NCI-H2081 treated with DMSO at 0.1 percent for 48 hours (cell line): ENCODE measurements at regions not wholly inside any gene's neighbourhood (a gene's known extent, or its start where the extent isn't known, plus 50 kb on each side); places are given as distances from the start of the nearest gene placed in this dataset.
"Not testable (repeated sequence)": the region's sequence is repeated elsewhere in the genome, so short reads cannot be mapped to it uniquely, and the experiment has no call there.

Experiments
- DNase-seq: peaks from one replicate; lab custom pipeline; 2025; lab: John Stamatoyannopoulos, UW

DNA sequence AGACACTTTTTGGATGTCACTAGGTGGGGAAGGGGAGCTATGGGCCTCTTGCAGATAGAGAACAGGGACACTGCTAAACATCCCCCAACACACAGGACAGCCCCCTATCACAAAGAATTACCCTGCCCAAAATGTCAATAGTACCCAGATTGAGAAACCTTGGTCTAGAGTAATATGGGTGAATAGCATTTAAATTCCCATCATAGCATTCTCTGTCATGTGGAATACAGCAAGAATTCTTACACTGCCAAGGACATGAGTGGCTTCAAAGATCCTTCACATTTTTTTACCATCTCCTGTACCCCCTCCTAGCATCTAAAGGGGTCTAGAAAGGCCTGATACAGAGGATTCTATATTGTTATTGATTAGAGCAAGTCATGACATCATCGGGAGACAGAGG lies 83.1 kb upstream of the SSTR4 start:
- DNase-seq = no peak

DNA sequence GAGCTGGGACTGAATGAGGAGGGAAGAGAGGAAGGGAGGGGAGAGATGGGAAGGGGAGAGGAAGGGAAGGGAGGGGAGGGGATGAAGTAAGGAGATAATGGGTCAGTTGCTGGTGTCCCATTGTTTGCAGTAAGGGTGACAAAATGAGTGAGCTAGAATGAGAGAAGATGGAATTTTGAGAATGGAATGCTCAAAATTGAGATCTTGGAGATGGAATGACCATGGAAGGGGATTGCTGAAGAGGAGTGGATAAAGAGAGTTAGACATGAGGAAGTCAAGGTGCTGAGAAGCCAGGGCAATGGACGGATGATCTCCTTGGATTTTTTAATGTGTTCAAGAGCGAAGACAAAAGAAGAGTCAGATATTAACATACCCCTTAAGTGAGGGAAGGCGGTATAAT lies 80.5 kb upstream of the SSTR4 start:
- no peak for DNase-seq

DNA sequence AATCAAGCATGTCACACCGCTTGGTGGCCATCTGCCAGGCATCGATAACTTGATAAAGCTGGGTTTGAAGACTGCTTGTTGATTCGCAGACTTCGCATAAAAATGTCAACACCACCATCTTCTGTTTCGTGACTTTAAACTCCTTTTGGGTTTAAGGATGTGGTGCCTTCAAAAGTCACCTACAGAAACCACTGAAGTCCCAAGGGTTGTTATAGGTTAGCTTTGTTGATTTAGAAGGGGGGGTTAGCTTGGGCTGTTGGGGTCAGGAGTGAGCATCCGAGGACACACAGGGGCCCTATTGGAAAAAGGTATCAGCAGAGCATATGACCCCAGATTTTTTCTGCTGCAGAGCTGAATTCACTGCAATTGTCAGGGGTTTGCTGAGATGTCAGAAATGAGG lies 76.7 kb upstream of the SSTR4 start:
- no peak for DNase-seq

DNA sequence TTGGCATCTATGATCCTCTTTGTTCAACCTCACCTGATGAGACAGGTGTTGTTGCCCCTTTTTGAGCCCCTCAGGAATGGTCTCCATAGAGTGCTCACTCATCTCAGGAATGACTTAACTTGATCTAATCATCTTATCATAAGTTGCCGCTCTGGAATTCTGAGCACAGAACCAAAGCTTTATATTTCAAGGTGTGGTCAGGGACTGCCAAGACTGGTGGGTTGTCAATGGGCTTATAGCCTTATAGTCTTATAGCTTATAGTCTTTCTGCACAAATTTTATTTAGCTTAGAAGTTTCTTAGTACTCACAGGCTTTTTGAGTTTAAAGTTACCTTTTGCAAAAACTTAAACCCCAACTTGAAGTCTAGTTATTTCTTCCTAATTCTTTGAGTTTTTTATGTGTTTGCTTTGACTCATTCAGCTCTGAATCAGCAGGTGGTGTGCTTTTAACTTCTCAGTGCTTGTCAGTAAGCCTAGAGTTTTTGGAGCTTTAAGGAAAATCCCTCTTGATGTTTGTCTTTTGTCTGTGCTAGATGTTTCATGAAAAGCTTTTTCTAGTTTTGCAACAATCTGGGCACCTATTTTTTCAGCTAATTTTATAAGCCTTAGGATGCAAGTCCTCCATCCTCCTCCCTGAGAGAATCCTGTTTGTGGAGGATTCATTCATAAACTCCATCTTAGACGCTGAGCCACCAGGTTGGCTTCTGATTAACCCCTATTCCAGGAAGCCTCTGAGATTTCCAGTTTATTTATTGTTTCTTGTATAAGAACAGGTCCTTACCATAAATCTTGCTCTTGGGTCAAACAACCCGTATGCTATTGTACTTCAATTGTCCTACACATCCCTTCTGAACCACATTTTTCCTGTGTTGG lies 72.3 kb upstream of the SSTR4 start:
- DNase-seq = no peak

DNA sequence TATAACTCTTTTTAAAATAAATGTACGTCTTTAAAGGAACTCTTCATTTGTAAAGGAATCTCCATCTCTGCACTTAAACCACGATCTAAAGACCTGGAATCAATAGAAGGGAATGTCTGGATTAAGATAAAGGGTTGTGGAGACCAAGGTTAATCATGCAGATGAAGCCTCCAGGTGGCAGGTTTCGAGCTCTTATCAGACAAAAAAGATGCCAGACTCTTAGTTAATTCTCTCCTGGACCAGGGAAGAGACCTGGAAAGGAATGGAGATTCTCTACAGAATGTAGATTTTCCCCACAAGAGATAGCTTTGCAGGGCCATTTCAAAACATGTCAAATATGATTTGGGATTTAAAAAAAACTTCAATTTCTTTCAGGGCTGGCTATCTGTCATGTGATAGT lies 71.5 kb upstream of the SSTR4 start:
- no peak for DNase-seq

DNA sequence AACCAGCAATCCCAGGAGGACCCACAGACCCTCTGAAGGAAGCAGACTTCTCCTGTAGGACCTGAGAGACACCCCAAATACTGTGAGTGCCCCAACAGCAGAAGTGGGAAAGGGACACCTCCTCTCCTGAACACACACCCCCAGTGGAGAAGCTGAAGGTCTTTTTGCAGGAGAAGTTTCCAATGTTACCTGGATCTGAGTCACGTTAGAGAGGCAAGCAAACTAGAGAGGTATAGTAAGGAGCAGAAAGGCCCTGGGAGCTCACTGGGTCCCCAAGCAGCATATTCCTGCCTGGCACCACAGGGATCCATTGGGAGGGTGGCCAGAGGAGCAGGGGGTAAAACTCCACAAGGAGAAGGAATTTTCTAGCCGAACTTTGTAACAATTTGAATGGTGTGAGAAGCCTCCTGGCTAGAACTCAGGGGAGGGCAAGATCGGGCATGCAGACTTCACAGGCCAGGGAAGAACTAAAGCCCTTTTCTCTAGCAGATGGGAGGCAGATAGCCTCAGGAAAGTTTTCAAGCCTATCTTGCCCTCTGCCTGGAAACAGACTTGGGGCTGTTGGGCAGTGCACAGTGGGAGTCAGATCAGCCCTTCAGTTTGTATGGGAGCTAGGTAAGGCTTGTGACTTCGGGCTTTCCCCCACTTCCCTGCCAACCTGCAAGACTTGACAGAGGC lies 68.2 kb upstream of the SSTR4 start:
- DNase-seq = no peak

DNA sequence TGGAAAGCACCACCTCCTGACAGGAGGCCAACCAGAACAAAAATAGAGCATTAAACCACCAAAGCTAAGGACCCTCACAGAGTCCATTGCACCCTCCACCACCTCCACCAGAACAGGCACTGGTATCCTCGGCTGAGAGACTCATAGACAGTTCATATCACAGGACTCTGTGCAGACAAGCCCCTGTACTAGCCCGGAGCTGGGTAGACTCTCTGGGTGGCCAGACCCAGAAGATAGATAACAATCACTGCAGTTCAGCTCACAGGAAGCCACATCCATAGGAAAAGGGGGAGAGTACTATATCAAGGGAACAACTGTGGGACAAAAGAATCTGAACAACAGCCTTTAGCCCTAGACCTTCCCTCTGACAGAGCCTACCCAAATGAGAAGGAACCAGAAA lies 67.4 kb upstream of the SSTR4 start:
- DNase-seq = not testable (repeated sequence)

DNA sequence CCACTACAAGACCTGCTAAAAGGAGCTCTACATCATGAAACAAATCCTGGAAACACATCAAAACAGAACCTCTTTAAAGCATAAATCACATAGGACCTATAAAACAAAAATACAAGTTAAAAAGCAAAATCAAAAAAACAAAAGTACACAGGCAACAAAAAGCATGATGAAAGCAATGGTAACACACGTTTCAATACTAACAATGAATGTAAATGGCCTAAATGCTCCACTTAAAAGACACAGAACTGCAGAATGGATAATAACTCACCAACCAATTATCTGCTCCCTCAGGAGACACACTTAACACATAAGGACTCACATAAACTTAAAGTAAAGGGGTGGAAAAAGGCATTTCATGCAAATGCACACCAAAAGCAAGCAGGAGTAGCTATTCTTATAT lies 66.1 kb upstream of the SSTR4 start:
- DNase-seq = not testable (repeated sequence)

DNA sequence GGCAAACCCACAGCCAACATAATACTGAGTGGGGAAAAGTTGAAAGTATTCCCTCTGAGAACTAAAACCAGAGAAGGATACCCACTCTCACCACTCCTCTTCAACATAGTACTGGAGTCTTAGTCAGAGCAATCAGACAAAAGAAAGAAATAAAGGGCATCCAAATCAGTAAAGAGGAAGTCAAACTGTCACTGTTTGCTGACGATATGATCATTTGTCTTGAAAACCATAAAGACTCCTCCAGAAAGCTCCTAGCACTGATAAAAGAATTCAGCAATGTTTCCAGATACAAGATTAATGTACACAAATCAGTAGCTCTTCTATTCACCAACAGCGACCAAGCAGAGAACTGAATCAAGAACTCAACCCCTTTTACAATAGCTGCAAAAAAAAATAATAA lies 64.0 kb upstream of the SSTR4 start:
- DNase-seq = not testable (repeated sequence)

DNA sequence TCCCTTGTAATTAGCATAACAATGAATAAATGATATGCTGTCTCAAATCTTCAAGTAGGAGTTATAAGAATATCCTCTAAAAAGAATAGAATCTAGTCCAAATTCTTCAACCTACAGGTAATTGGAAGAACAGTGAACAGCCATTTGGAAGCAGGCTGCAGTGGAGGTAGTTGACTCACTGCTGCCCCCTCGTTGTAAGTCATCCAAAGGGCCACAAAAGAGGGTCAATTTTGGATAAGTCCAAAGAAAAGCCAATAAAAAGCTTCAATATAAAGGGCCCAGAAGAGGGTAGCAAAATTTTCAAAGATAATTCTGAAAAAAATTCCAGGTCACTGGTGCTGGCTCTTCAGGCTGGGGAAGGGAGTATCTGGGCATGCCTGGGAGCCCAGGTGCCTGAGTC lies 60.8 kb upstream of the SSTR4 start:
- DNase-seq = no peak

DNA sequence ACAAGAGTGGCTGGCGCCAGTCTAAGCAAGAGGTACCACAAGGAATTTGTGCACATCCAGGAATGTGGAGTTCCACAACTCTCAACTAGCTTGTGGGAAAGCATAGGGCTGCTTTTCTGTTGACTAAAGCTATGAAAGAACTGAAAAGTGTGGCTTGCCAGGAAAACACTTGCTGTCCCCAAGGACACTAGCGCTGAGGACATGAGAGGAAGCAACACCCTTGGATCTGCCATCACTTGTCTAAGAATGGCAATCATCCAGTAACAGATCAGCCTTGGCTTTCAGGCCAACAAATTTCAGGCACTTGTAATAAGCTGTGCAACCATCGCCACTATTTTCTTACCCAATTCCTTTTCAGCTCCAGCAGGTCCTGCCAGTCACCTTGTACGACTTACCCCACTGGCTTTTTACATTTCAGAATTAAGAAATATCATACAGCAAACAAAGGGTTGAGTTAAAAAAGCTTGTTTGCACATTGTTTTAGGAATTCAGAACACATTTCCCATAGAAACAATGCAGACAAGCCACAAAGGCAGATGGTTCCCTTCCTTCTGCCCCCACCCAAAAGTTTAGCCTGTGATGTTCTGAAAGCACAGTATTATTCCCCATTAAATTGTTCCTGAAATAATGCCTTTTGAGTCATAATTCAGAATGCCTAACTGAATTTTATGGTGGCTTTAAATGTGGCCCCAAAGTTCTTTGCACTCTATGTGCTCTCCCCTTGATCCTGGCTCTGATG lies 57.9 kb upstream of the SSTR4 start:
- DNase-seq = no peak

DNA sequence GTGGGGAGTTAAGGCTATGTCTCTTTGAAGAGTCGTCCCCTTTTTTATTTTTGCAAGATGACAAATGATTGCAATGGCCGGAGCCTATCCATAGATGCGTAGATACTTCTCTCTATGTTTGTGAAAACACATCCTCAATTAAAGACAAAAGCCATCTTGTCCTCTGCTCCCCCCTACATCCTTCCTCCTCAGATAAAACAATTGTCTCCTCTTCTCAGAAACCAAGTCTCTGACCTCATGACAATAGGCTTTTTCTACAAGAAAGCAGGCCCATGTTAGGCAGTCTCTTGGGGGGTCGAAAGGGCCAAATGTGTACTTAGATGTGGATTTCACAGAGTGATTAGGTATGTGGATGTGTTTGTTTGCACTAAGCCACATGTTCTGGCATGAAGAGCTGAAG lies 51.1 kb upstream of the SSTR4 start:
- no peak for DNase-seq

DNA sequence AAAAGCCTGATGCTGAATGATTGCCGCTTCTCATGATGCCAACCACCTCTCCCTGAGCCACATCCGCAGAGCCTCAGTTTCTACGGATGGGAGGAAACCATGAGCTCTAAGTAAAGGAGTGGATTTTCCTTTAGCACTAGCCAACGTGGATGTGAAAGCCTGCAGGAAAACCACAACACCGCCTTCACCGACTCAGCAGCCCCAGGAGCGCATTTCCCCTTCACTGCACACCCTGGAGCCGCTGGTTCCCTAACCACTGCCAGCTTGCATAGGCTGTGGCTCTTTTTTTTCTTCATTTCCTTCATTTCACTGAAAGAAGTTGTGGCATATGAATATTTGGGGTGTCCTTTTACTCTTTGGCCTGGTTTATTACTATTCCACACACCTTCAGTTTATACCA lies 50.5 kb upstream of the SSTR4 start:
- no peak for DNase-seq

DNA sequence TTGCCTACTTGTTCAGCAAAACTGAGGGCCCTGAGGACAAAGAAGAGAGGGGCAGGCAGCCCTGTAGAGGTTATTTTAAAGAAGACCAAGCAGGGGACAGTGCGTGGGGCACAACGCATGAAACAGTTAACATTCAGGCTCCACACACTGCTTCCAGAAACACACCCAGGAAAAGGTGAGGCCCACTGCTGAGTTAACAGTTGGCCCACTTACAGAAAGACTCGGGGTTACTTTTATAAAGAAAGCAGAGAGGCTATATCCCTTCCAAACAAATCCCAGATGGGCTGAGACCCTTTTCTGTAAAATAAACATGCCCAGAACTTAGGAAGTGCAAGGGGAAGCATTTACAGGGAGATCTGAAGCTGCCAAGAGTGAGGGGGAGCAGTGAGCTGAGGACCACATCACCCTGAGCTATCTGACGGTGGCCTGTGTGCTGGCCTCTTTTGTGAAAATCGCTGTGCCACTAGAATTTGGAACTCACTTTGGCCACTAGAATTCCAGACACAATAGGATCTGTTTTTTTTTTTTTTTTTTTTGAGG lies 49.8 kb upstream of the SSTR4 start:
- no peak for DNase-seq
